ENCODE measurements at regions not wholly inside any gene's neighbourhood (a gene's known extent, or its start where the extent isn't known, plus 50 kb on each side); places are given as distances from the start of the nearest gene placed in this dataset.

GRCh38 chr5:125439243-125439642 lies 692.8 kb upstream of the ZNF608 start:
- Histone ChIP-seq H3K4me1 (ENCODE audit: control insufficient read depth in 1 of 2, insufficient read depth in 2 of 2, low read length in 2 of 2) (peaks cover 3 to 4% of the 10 kb centered on the region in 2 experiments), H3K9me3 (ENCODE audit: insufficient read depth, low read depth, low read length) (no peaks in the 10 kb centered on the region), H2BK12ac (ENCODE audit: low read length) (no peak overlapping the region), H3K23ac (ENCODE audit: low read length) (no peak overlapping the region), H3K4ac (ENCODE audit: low read depth, low read length) (no peak overlapping the region), H4K91ac (ENCODE audit: low read depth, low read length) (no peak overlapping the region), H3K79me2 (ENCODE audit: control insufficient read depth, insufficient read depth, low read length, poor library complexity) (no peaks in the 10 kb centered on the region), H3K4me3 (ENCODE audit: low read depth, low read length) (no peak overlapping the region), H3K36me3 (ENCODE audit: control insufficient read depth in 1 of 2, insufficient read depth in 2 of 2, low read length in 2 of 2) (no peaks in the 10 kb centered on the region), H2BK120ac (ENCODE audit: insufficient read depth, low read length, poor library complexity) (no peak overlapping the region), H3K27me3 (ENCODE audit: insufficient read depth, low read length) (no peaks in the 10 kb centered on the region), H2AK5ac (ENCODE audit: low read length) (no peak overlapping the region), H3K18ac (ENCODE audit: low read length) (no peak overlapping the region), H4K12ac (ENCODE audit: low read depth, low read length) (no peak overlapping the region), H3K14ac (ENCODE audit: low read length) (no peak overlapping the region), H3K9ac (ENCODE audit: low read length) (no peak overlapping the region), H3K4me2 (ENCODE audit: low read length) (no peak overlapping the region), H2BK5ac (ENCODE audit: low read depth, low read length, poor library complexity) (no peak overlapping the region), H3K27ac (ENCODE audit: low read depth, low read length) (no peak overlapping the region), H3K79me1 (ENCODE audit: low read length) (no peaks in the 10 kb centered on the region), H2AFZ (ENCODE audit: insufficient read depth, low read length, poor library complexity) (no peak overlapping the region), H4K8ac (ENCODE audit: low read depth, low read length) (no peak overlapping the region)
- DNase-seq = no peak

- Histone ChIP-seq H3K27me3 (ENCODE audit: insufficient read depth, low read length) (no peaks in the 10 kb centered on the region), H3K18ac (ENCODE audit: low read length) (no peak overlapping the region), H3K14ac (ENCODE audit: low read length) (no peak overlapping the region), H2AFZ (ENCODE audit: insufficient read depth, low read length, poor library complexity) (no peak overlapping the region), H3K27ac (ENCODE audit: low read depth, low read length) (no peak overlapping the region), H3K23ac (ENCODE audit: low read length) (no peak overlapping the region), H4K8ac (ENCODE audit: low read depth, low read length) (no peak overlapping the region), H2AK5ac (ENCODE audit: low read length) (no peak overlapping the region), H3K4ac (ENCODE audit: low read depth, low read length) (no peak overlapping the region), H3K4me1 (ENCODE audit: control insufficient read depth in 1 of 2, insufficient read depth in 2 of 2, low read length in 2 of 2) (peaks cover 3 to 4% of the 10 kb centered on the region in 2 experiments), H3K79me2 (ENCODE audit: control insufficient read depth, insufficient read depth, low read length, poor library complexity) (no peaks in the 10 kb centered on the region), H3K4me3 (ENCODE audit: low read depth, low read length) (no peak overlapping the region), H3K9me3 (ENCODE audit: insufficient read depth, low read depth, low read length) (no peaks in the 10 kb centered on the region), H2BK5ac (ENCODE audit: low read depth, low read length, poor library complexity) (no peak overlapping the region), H2BK120ac (ENCODE audit: insufficient read depth, low read length, poor library complexity) (no peak overlapping the region), H2BK12ac (ENCODE audit: low read length) (no peak overlapping the region), H3K36me3 (ENCODE audit: control insufficient read depth in 1 of 2, insufficient read depth in 2 of 2, low read length in 2 of 2) (no peaks in the 10 kb centered on the region), H3K79me1 (ENCODE audit: low read length) (no peaks in the 10 kb centered on the region), H4K12ac (ENCODE audit: low read depth, low read length) (no peak overlapping the region), H3K4me2 (ENCODE audit: low read length) (no peak overlapping the region), H3K9ac (ENCODE audit: low read length) (no peak overlapping the region), H4K91ac (ENCODE audit: low read depth, low read length) (no peak overlapping the region)
- no peak for DNase-seq
- WGBS (ENCODE audit: extremely low coverage, insufficient coverage, insufficient read length) = no CpG with 5 or more reads among the region's 3 CpGs
These were observed 694.5 kb upstream of the ZNF608 start for GRCh38 chr5:125440905-125441304.

GRCh38 chr5:125446986-125447385 lies 700.5 kb upstream of the ZNF608 start:
- Histone ChIP-seq H3K36me3 (ENCODE audit: control insufficient read depth in 1 of 2, insufficient read depth in 2 of 2, low read length in 2 of 2) (no peaks in the 10 kb centered on the region), H3K4me1 (ENCODE audit: control insufficient read depth in 1 of 2, insufficient read depth in 2 of 2, low read length in 2 of 2) (no peaks in the 10 kb centered on the region), H2AK5ac (ENCODE audit: low read length) (no peak overlapping the region), H3K14ac (ENCODE audit: low read length) (no peak overlapping the region), H3K4ac (ENCODE audit: low read depth, low read length) (no peak overlapping the region), H2BK5ac (ENCODE audit: low read depth, low read length, poor library complexity) (no peak overlapping the region), H2BK120ac (ENCODE audit: insufficient read depth, low read length, poor library complexity) (no peak overlapping the region), H2AFZ (ENCODE audit: insufficient read depth, low read length, poor library complexity) (no peak overlapping the region), H3K4me3 (ENCODE audit: low read depth, low read length) (no peak overlapping the region), H3K18ac (ENCODE audit: low read length) (no peak overlapping the region), H2BK12ac (ENCODE audit: low read length) (no peak overlapping the region), H4K8ac (ENCODE audit: low read depth, low read length) (no peak overlapping the region), H3K27ac (ENCODE audit: low read depth, low read length) (no peak overlapping the region), H4K91ac (ENCODE audit: low read depth, low read length) (no peak overlapping the region), H3K79me2 (ENCODE audit: control insufficient read depth, insufficient read depth, low read length, poor library complexity) (no peaks in the 10 kb centered on the region), H3K4me2 (ENCODE audit: low read length) (no peak overlapping the region), H3K9ac (ENCODE audit: low read length) (no peak overlapping the region), H3K27me3 (ENCODE audit: insufficient read depth, low read length) (no peaks in the 10 kb centered on the region), H4K12ac (ENCODE audit: low read depth, low read length) (no peak overlapping the region), H3K79me1 (ENCODE audit: low read length) (no peaks in the 10 kb centered on the region), H3K23ac (ENCODE audit: low read length) (no peak overlapping the region), H3K9me3 (ENCODE audit: insufficient read depth, low read depth, low read length) (no peaks in the 10 kb centered on the region)
- DNase-seq = no peak
- no CpG with 5 or more reads among the region's 3 CpGs for WGBS (ENCODE audit: extremely low coverage, insufficient coverage, insufficient read length)

- Histone ChIP-seq H3K27ac (ENCODE audit: low read depth, low read length) (no peak overlapping the region), H2AFZ (ENCODE audit: insufficient read depth, low read length, poor library complexity) (no peak overlapping the region), H3K4me3 (ENCODE audit: low read depth, low read length) (no peak overlapping the region), H3K4ac (ENCODE audit: low read depth, low read length) (no peak overlapping the region), H3K18ac (ENCODE audit: low read length) (no peak overlapping the region), H4K91ac (ENCODE audit: low read depth, low read length) (no peak overlapping the region), H3K9ac (ENCODE audit: low read length) (no peak overlapping the region), H3K4me2 (ENCODE audit: low read length) (no peak overlapping the region), H3K36me3 (ENCODE audit: control insufficient read depth in 1 of 2, insufficient read depth in 2 of 2, low read length in 2 of 2) (no peaks in the 10 kb centered on the region), H2AK5ac (ENCODE audit: low read length) (no peak overlapping the region), H3K79me2 (ENCODE audit: control insufficient read depth, insufficient read depth, low read length, poor library complexity) (no peaks in the 10 kb centered on the region), H3K23ac (ENCODE audit: low read length) (no peak overlapping the region), H3K9me3 (ENCODE audit: insufficient read depth, low read depth, low read length) (no peaks in the 10 kb centered on the region), H3K14ac (ENCODE audit: low read length) (no peak overlapping the region), H2BK5ac (ENCODE audit: low read depth, low read length, poor library complexity) (no peak overlapping the region), H4K8ac (ENCODE audit: low read depth, low read length) (no peak overlapping the region), H2BK120ac (ENCODE audit: insufficient read depth, low read length, poor library complexity) (no peak overlapping the region), H2BK12ac (ENCODE audit: low read length) (no peak overlapping the region), H3K27me3 (ENCODE audit: insufficient read depth, low read length) (no peaks in the 10 kb centered on the region), H4K12ac (ENCODE audit: low read depth, low read length) (no peak overlapping the region), H3K4me1 (ENCODE audit: control insufficient read depth in 1 of 2, insufficient read depth in 2 of 2, low read length in 2 of 2) (no peaks in the 10 kb centered on the region), H3K79me1 (ENCODE audit: low read length) (no peaks in the 10 kb centered on the region)
- no CpG with 5 or more reads among the region's 2 CpGs for WGBS (ENCODE audit: extremely low coverage, insufficient coverage, insufficient read length)
- DNase-seq = no peak
These were observed 704.3 kb upstream of the ZNF608 start for GRCh38 chr5:125450771-125451170.

GRCh38 chr5:125451622-125452021 lies 705.2 kb upstream of the ZNF608 start:
- H2BK120ac ChIP-seq (ENCODE audit: insufficient read depth, low read length, poor library complexity) = no peak overlapping the region
- H4K91ac ChIP-seq (ENCODE audit: low read depth, low read length) = no peak overlapping the region

More at GRCh38 chr5:125451622-125452021, 705.2 kb upstream of the ZNF608 start:
- H2BK12ac ChIP-seq (ENCODE audit: low read length) = no peak overlapping the region
- H3K4me3 ChIP-seq (ENCODE audit: low read depth, low read length) = no peak overlapping the region
- no peak overlapping the region for H2BK5ac ChIP-seq (ENCODE audit: low read depth, low read length, poor library complexity)
- no peak overlapping the region for H3K4ac ChIP-seq (ENCODE audit: low read depth, low read length)
- no peaks in the 10 kb centered on the region for H3K79me1 ChIP-seq (ENCODE audit: low read length)
- H3K9me3 ChIP-seq (ENCODE audit: insufficient read depth, low read depth, low read length) = no peaks in the 10 kb centered on the region
- no peaks in the 10 kb centered on the region for H3K27me3 ChIP-seq (ENCODE audit: insufficient read depth, low read length)
- no peaks in the 10 kb centered on the region for H3K4me1 ChIP-seq (ENCODE audit: control insufficient read depth in 1 of 2, insufficient read depth in 2 of 2, low read length in 2 of 2)
- no peak overlapping the region for H3K4me2 ChIP-seq (ENCODE audit: low read length)
- H3K36me3 ChIP-seq (ENCODE audit: control insufficient read depth in 1 of 2, insufficient read depth in 2 of 2, low read length in 2 of 2) = no peaks in the 10 kb centered on the region
- H3K79me2 ChIP-seq (ENCODE audit: control insufficient read depth, insufficient read depth, low read length, poor library complexity) = no peaks in the 10 kb centered on the region
- H3K14ac ChIP-seq (ENCODE audit: low read length) = no peak overlapping the region
- DNase-seq = no peak
- H3K23ac ChIP-seq (ENCODE audit: low read length) = no peak overlapping the region
- no peak overlapping the region for H4K8ac ChIP-seq (ENCODE audit: low read depth, low read length)
- H3K9ac ChIP-seq (ENCODE audit: low read length) = no peak overlapping the region
- no peak overlapping the region for H3K18ac ChIP-seq (ENCODE audit: low read length)
- no peak overlapping the region for H4K12ac ChIP-seq (ENCODE audit: low read depth, low read length)
- no peak overlapping the region for H2AFZ ChIP-seq (ENCODE audit: insufficient read depth, low read length, poor library complexity)
- no peak overlapping the region for H2AK5ac ChIP-seq (ENCODE audit: low read length)
- no peak overlapping the region for H3K27ac ChIP-seq (ENCODE audit: low read depth, low read length)
